Mesothelial cell of epicardium (in vitro differentiated cells): ENCODE measurements at regions not wholly inside any gene's neighbourhood (a gene's known extent, or its start where the extent isn't known, plus 50 kb on each side); places are given as distances from the start of the nearest gene placed in this dataset.

ENCODE experiments used
- DNase-seq, 2 experiments: peaks; one replicate each; pipeline ENCODE4 v3.0.0; 2021; ENCODE audit warnings: low spot score in 2 of 2; ENCODE audit not compliant: unreplicated experiment in 2 of 2
- H3K27ac Mint-ChIP-seq: 2 replicates; pipeline ENCODE4 v1.8.0; 2021; ENCODE audit warnings: mixed read lengths
- H3K27me3 Mint-ChIP-seq: 2 replicates; pipeline ENCODE4 v1.8.0; 2021; ENCODE audit warnings: low read depth, mixed read lengths
- H3K36me3 Mint-ChIP-seq: 2 replicates; pipeline ENCODE4 v1.8.0; 2021; ENCODE audit warnings: mixed read lengths
- H3K4me1 Mint-ChIP-seq: 2 replicates; pipeline ENCODE4 v1.8.0; 2021; ENCODE audit warnings: mixed read lengths
- H3K4me3 Mint-ChIP-seq: 2 replicates; pipeline ENCODE4 v1.8.0; 2021; ENCODE audit warnings: mild to moderate bottlenecking, moderate library complexity, mixed read lengths
- H3K9me3 Mint-ChIP-seq: 2 replicates; pipeline ENCODE4 v1.8.0; 2021; ENCODE audit warnings: mixed read lengths
- CTCF ChIP-seq: fragments of 200-600 bp; sonication (generic); IDR thresholded peaks from one replicate; pipeline ENCODE4 v1.5.0; 2021; ENCODE audit warnings: antibody characterized with exemption; ENCODE audit not compliant: unreplicated experiment

- Mint-ChIP-seq H3K9me3 (no peaks in the 10 kb centered on the region), H3K27me3 (no peaks in the 10 kb centered on the region), H3K36me3 (no peaks in the 10 kb centered on the region), H3K4me1 (peaks cover 78% of the 10 kb centered on the region), H3K27ac (peak overlapping the region; percentile 76), H3K4me3 (peak overlapping the region; percentile 46)
- no peak for DNase-seq
- TF ChIP-seq CTCF, result no peak
Measured at GRCh38 chr17:77453613-77454241, 313.0 kb downstream of the SEC14L1 start.

- peak overlapping the region; percentile 84 for H3K27ac Mint-ChIP-seq
- H3K9me3 Mint-ChIP-seq, result no peaks in the 10 kb centered on the region
- no peak for DNase-seq
- H3K4me1 Mint-ChIP-seq, result peaks cover 77% of the 10 kb centered on the region
- H3K4me3 Mint-ChIP-seq, result peak overlapping the region; percentile 48
- no peaks in the 10 kb centered on the region for H3K36me3 Mint-ChIP-seq
- H3K27me3 Mint-ChIP-seq, result no peaks in the 10 kb centered on the region
- TF ChIP-seq CTCF, result no peak
Measured at GRCh38 chr17:77454242-77455095, 313.7 kb downstream of the SEC14L1 start.

GRCh38 chr17:77455111-77455890, 314.5 kb downstream of the SEC14L1 start:
- H3K36me3 Mint-ChIP-seq, result no peaks in the 10 kb centered on the region
- H3K4me3 Mint-ChIP-seq, result peak overlapping the region; percentile 48
- H3K4me1 Mint-ChIP-seq, result peaks cover 74% of the 10 kb centered on the region
- TF ChIP-seq CTCF, result no peak
- H3K27me3 Mint-ChIP-seq, result no peaks in the 10 kb centered on the region
- DNase-seq, result no peak
- peak overlapping the region; percentile 84 for H3K27ac Mint-ChIP-seq
- H3K9me3 Mint-ChIP-seq, result no peaks in the 10 kb centered on the region

GRCh38 chr17:77455891-77456260, 315.1 kb downstream of the SEC14L1 start:
- Mint-ChIP-seq H3K27ac (peak overlapping the region; percentile 33), H3K4me3 (no peak overlapping the region), H3K36me3 (no peaks in the 10 kb centered on the region), H3K4me1 (peaks cover 73% of the 10 kb centered on the region), H3K9me3 (no peaks in the 10 kb centered on the region), H3K27me3 (no peaks in the 10 kb centered on the region)
- no peak for TF ChIP-seq CTCF
- DNase-seq, result no peak

GRCh38 chr17:77456271-77456950, 315.6 kb downstream of the SEC14L1 start:
- Mint-ChIP-seq H3K4me1 (peaks cover 74% of the 10 kb centered on the region), H3K9me3 (no peaks in the 10 kb centered on the region), H3K27ac (no peak overlapping the region), H3K27me3 (no peaks in the 10 kb centered on the region), H3K4me3 (no peak overlapping the region), H3K36me3 (no peaks in the 10 kb centered on the region)
- no peak for TF ChIP-seq CTCF
- no peak for DNase-seq
